Tibial artery (tissue), 4 donors: ENCODE measurements at regions not wholly inside any gene's neighbourhood (a gene's known extent, or its start where the extent isn't known, plus 50 kb on each side); places are given as distances from the start of the nearest gene placed in this dataset.

Source experiments
- DNase-seq, 2 donors: peaks; one replicate each; pipeline ENCODE4 v3.0.0-alpha.2; 2019
- H3K27ac ChIP-seq, 2 donors: fragments of 200-600 bp; sonication (generic) in 1 of 2; 1 replicate in 1 of 2; 2 replicates in 1 of 2; pipeline ENCODE4 v1.5.1; 2018 to 2019; ENCODE audit warnings: mild to moderate bottlenecking in 1 of 2
- H3K27me3 ChIP-seq, 2 donors: fragments of 200-600 bp; sonication (generic) in 1 of 2; one replicate each; pipeline versions ENCODE4 v1.5.1 to v1.6.0; 2016 to 2019
- H3K36me3 ChIP-seq, 3 donors: fragments of 200-600 bp; sonication (generic) in 2 of 3; one replicate each; pipeline ENCODE4 v1.5.1; 2016 to 2019; ENCODE audit warnings: mild to moderate bottlenecking in 2 of 3
- H3K4me1 ChIP-seq, 4 donors: fragments of 200-600 bp; sonication (generic) in 2 of 4; 1 replicate in 3 of 4; 2 replicates in 1 of 4; pipeline ENCODE4 v1.5.1; 2016 to 2019
- H3K4me3 ChIP-seq, 2 donors: fragments of 200-600 bp; sonication (generic) in 1 of 2; 1 replicate in 1 of 2; 2 replicates in 1 of 2; pipeline ENCODE4 v1.5.1; 2018 to 2019; ENCODE audit warnings: mild to moderate bottlenecking in 2 of 2
- H3K9me3 ChIP-seq, 3 donors: fragments of 200-600 bp; sonication (generic) in 1 of 3; one replicate each; pipeline ENCODE4 v1.5.1; 2016 to 2019
- CTCF ChIP-seq, 2 experiments: fragments of 200-600 bp in 1 of 2; fragments of 450-650 bp in 1 of 2; IDR thresholded peaks; one replicate each; pipeline ENCODE4 v1.5.1; 2017 to 2019; ENCODE audit warnings: antibody characterized with exemption in 2 of 2, mild to moderate bottlenecking in 1 of 2, moderate library complexity in 1 of 2
- intact Hi-C: fragments of 100-400 bp; cut with DNase I; formaldehyde crosslinking; loops from one replicate; pipeline ENCODE4 v1.15.0; 2023; ENCODE audit warnings: low total_unique reads

- no peaks in the 10 kb centered on the region for H3K36me3 ChIP-seq
- H3K27me3 ChIP-seq: no peaks in the 10 kb centered on the region
- intact Hi-C loops: no loop called here
- no peak for TF ChIP-seq CTCF (IDR thresholded peaks at IDR 0.05)
- peaks cover 0 to 6% (median 1%) of the 10 kb centered on the region in 3 donors for H3K9me3 ChIP-seq
- H3K4me1 ChIP-seq: no peaks in the 10 kb centered on the region
- DNase-seq: no peak
- H3K27ac ChIP-seq: no peak overlapping the region
- no peak overlapping the region for H3K4me3 ChIP-seq
Observed at GRCh38 chr22:48678171-48679135, 1149.2 kb downstream of the BRD1 start.

DNA sequence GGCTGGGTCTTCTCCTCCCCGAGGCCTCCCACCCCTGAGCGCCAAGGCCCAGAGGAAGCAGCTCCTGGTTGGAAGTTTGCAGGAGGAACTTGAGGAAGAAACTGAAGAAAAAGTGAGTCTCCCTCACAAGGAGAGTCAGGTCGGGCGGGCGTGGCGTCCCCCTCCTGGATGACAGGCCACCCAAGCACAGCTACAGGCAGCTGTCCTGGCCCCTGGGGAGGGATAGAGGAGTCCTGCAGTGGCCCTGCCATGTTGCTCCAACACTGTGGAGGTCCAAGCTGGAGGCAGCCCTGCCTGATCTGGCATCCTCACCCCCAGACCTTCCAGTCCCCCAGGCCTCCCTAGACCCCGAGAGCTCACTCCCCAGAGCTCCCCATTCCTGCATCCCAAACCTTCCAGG, 1150.1 kb downstream of the BRD1 start:
- H3K4me3 ChIP-seq: no peak overlapping the region
- no peak for DNase-seq
- H3K27ac ChIP-seq: no peak overlapping the region
- TF ChIP-seq CTCF (IDR thresholded peaks at IDR 0.05): no peak
- no peaks in the 10 kb centered on the region for H3K27me3 ChIP-seq
- peaks cover 0 to 10% (median 6%) of the 10 kb centered on the region in 3 donors for H3K9me3 ChIP-seq
- intact Hi-C loops: no loop called here
- no peaks in the 10 kb centered on the region for H3K36me3 ChIP-seq
- H3K4me1 ChIP-seq: no peaks in the 10 kb centered on the region

DNA sequence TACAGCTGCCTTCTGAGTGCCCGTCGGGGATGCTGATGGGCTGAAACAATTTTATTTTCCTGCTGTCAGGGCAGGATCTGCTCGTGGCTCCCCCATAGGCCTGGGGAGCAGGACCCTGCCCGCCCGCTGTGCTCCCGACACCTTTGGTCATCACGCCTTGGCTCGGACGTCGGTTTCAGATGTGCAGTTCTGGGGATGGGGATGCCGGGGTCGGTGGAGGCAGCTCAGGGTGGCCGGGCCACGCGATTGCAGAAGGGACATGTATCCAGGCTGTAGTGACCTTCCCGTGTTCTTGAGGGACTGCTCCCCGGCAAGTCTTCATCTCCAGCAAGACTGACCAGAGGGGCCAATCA, 1150.5 kb downstream of the BRD1 start:
- Histone ChIP-seq H3K9me3 (peaks cover 0 to 13% (median 6%) of the 10 kb centered on the region in 3 donors), H3K4me3 (no peak overlapping the region), H3K27ac (no peak overlapping the region), H3K27me3 (no peaks in the 10 kb centered on the region), H3K36me3 (no peaks in the 10 kb centered on the region), H3K4me1 (no peaks in the 10 kb centered on the region)
- DNase-seq: no peak
- no peak for TF ChIP-seq CTCF (IDR thresholded peaks at IDR 0.05)
- intact Hi-C loops: no loop called here

DNA sequence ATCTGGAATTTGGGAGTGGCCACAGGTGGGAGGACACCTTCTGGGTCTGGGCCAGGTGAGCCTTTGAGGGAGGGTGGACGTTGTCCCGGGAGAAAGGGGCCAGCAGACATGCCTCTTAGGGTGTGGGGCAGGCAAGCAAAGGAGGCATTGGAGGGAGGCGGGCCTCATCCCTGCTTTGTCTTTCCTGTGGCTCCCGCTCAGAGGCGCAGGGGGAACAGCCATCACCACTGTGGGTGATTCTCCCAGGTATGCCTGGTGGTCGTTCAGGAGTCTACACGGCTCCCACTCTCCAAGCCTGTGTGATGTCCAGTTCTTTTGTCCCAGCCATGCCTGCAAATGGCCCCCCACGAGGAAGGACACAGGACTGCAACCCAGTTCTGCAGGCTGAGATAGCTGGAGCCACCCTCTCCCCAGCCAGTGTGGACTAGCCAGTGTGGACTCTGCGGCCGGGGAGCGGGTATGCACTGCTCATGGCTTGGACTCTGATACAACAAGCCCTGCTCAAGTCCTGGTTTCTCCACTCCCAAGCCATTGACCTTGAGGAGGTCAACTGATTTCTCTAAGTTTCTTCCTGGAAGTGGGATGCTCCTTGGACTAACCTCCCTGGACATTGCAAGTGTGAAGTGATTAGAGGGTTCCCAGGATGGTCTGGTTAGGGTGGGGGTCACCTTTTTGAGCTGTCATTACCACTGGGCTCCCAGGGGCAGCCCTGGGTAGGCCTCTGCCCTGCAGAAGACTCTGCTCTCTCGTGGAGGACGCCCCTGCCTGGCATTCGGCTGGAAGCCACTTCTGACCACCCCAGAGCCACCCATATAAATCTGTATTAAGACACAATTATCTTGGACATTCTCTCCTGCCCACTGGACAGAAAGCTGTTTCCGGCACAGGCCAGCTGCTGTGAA, 1151.2 kb downstream of the BRD1 start:
- no peak overlapping the region for H3K27ac ChIP-seq
- DNase-seq: no peak
- no peaks in the 10 kb centered on the region for H3K4me1 ChIP-seq
- no peaks in the 10 kb centered on the region for H3K27me3 ChIP-seq
- TF ChIP-seq CTCF (IDR thresholded peaks at IDR 0.05): no peak
- no peaks in the 10 kb centered on the region for H3K36me3 ChIP-seq
- H3K4me3 ChIP-seq: no peak overlapping the region
- peaks cover 0 to 13% (median 11%) of the 10 kb centered on the region in 3 donors for H3K9me3 ChIP-seq
- intact Hi-C loops: no loop called here

GRCh38 chr22:48675830-48676145, 1151.9 kb downstream of the BRD1 start:
- no peak for DNase-seq
- Histone ChIP-seq H3K27ac (no peak overlapping the region), H3K4me3 (no peak overlapping the region), H3K27me3 (no peaks in the 10 kb centered on the region), H3K9me3 (peaks cover 0 to 18% (median 13%) of the 10 kb centered on the region in 3 donors), H3K36me3 (no peaks in the 10 kb centered on the region), H3K4me1 (no peaks in the 10 kb centered on the region)
- intact Hi-C loops: no loop called here
- TF ChIP-seq CTCF (IDR thresholded peaks at IDR 0.05): no peak
